ENCODE measurements at regions not wholly inside any gene's neighbourhood (a gene's known extent, or its start where the extent isn't known, plus 50 kb on each side); places are given as distances from the start of the nearest gene placed in this dataset.

DNA sequence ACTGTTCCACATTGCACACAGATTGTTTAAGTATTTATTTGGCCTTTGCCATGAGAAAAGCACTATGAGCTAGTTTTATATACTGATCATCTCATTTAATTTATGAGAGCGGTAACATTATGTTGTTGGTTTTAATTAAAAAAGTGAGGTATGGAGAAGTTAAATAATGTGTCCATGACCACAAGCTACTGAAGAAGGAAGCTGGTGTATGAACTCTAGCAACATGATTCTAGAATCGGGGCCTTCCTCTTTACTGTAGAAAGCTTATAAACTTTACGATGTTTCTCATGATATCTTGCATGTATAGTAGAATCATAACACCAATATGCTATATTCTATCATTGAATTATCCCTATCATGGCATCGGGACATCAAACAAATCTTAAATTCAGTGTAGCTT lies 52.9 kb upstream of the CDH18 start:
- TF ChIP-seq, protein P1, sequence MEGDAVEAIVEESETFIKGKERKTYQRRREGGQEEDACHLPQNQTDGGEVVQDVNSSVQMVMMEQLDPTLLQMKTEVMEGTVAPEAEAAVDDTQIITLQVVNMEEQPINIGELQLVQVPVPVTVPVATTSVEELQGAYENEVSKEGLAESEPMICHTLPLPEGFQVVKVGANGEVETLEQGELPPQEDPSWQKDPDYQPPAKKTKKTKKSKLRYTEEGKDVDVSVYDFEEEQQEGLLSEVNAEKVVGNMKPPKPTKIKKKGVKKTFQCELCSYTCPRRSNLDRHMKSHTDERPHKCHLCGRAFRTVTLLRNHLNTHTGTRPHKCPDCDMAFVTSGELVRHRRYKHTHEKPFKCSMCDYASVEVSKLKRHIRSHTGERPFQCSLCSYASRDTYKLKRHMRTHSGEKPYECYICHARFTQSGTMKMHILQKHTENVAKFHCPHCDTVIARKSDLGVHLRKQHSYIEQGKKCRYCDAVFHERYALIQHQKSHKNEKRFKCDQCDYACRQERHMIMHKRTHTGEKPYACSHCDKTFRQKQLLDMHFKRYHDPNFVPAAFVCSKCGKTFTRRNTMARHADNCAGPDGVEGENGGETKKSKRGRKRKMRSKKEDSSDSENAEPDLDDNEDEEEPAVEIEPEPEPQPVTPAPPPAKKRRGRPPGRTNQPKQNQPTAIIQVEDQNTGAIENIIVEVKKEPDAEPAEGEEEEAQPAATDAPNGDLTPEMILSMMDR (conservative IDR thresholded peaks at IDR 0.05; ENCODE audit: low read depth, low read length), result no peak
- no peak for TF ChIP-seq EZH2 (IDR thresholded peaks at IDR 0.05; ENCODE audit: low read length, unreplicated experiment)
- TF ChIP-seq EZH2phosphoT487 (IDR thresholded peaks at IDR 0.05; ENCODE audit: borderline replicate concordance, low read length), result no peak
